ENCODE measurements at regions not wholly inside any gene's neighbourhood (a gene's known extent, or its start where the extent isn't known, plus 50 kb on each side); places are given as distances from the start of the nearest gene placed in this dataset.

DNA sequence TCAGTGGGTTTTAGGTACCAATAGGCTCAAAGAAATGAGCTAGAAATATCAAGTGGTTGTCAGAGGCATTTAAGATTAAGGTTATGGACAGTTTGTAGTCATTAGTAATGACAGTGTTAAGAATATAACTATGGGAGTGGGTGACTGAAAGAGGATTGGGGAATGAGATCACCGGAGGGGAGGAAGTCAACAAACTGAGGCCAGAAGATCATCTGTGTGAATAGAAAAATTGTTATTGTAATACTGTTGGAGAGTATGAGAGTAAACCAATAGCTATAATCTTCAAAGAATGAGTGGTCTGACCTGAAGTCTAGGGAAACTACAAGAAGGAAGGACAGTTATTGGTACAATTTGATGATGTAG lies 197.1 kb downstream of the TANC2 start:
- Histone ChIP-seq H3K9me3 (no peaks in the 10 kb centered on the region), H3K27me3 (no peaks in the 10 kb centered on the region), H3K4me3 (ENCODE audit: low read depth in 1 of 2, low read length in 1 of 2) (no peak overlapping the region), H3K27ac (no peak overlapping the region), H3K36me3 (no peaks in the 10 kb centered on the region), H3K4me1 (ENCODE audit: control insufficient read depth in 1 of 2, insufficient read depth in 1 of 2, low read depth in 1 of 2, low read length in 1 of 2) (no peaks in the 10 kb centered on the region)
- no peak for TF ChIP-seq CTCF (IDR thresholded peaks at IDR 0.05)

GRCh38 chr17:63165400-63165799 lies 199.4 kb downstream of the TANC2 start:
- no peak for TF ChIP-seq CTCF (IDR thresholded peaks at IDR 0.05)
- Histone ChIP-seq H3K4me1 (ENCODE audit: control insufficient read depth in 1 of 2, insufficient read depth in 1 of 2, low read depth in 1 of 2, low read length in 1 of 2) (no peaks in the 10 kb centered on the region), H3K27me3 (no peaks in the 10 kb centered on the region), H3K9me3 (no peaks in the 10 kb centered on the region), H3K27ac (no peak overlapping the region), H3K4me3 (ENCODE audit: low read depth in 1 of 2, low read length in 1 of 2) (no peak overlapping the region), H3K36me3 (no peaks in the 10 kb centered on the region)

DNA sequence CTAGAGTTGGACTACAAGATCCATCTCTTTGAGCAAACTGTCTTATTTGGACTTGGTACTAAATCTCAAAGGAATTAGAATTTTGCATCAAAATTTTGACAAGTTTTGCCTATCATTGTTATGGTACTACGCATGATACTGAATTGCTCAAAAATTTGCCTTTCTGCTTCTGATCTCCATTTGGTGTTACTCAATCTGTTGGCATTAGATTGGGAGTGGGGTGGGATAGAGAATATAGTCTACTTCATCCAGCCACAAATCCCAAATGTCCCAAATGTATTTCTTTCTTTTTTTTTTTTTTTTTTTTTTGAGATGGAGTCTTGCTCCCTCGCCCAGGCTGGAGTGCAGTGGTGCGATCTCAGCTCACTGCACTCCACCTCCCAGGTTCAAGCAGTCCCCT lies 204.8 kb downstream of the TANC2 start:
- Histone ChIP-seq H3K4me3 (ENCODE audit: low read depth in 1 of 2, low read length in 1 of 2) (no peak overlapping the region), H3K27me3 (no peaks in the 10 kb centered on the region), H3K9me3 (no peaks in the 10 kb centered on the region), H3K4me1 (ENCODE audit: control insufficient read depth in 1 of 2, insufficient read depth in 1 of 2, low read depth in 1 of 2, low read length in 1 of 2) (no peaks in the 10 kb centered on the region), H3K27ac (no peak overlapping the region), H3K36me3 (no peaks in the 10 kb centered on the region)
- no peak for TF ChIP-seq CTCF (IDR thresholded peaks at IDR 0.05)

GRCh38 chr17:63171428-63172393 lies 205.7 kb downstream of the TANC2 start:
- Histone ChIP-seq H3K4me1 (ENCODE audit: control insufficient read depth in 1 of 2, insufficient read depth in 1 of 2, low read depth in 1 of 2, low read length in 1 of 2) (no peaks in the 10 kb centered on the region), H3K36me3 (no peaks in the 10 kb centered on the region), H3K4me3 (ENCODE audit: low read depth in 1 of 2, low read length in 1 of 2) (no peak overlapping the region), H3K9me3 (no peaks in the 10 kb centered on the region), H3K27ac (no peak overlapping the region), H3K27me3 (no peaks in the 10 kb centered on the region)
- TF ChIP-seq CTCF (IDR thresholded peaks at IDR 0.05) = no peak

DNA sequence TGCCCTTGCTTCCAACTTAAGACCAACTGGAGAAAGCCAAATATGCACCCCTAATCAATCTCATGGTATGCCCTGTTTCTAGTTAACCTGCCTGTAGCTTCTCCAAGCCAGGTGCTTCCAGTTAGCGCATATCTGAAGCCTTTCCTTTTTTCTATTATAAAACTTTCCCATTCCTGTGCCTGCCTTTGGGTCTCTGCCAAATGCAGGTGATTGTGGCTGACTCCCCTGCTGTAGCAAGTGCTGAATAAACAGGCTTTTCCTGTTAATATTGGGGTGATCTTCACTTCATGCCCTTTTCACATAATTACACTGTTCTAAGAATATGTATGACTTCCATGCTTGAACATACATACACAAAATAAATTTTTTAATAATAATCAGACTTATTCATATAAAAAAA lies 207.4 kb downstream of the TANC2 start:
- TF ChIP-seq CTCF (IDR thresholded peaks at IDR 0.05) = no peak
- H3K9me3 ChIP-seq = no peaks in the 10 kb centered on the region
- no peaks in the 10 kb centered on the region for H3K27me3 ChIP-seq

More for the DNA sequence above, 207.4 kb downstream of the TANC2 start:
- no peak overlapping the region for H3K27ac ChIP-seq
- no peak overlapping the region for H3K4me3 ChIP-seq (ENCODE audit: low read depth in 1 of 2, low read length in 1 of 2)
- H3K4me1 ChIP-seq (ENCODE audit: control insufficient read depth in 1 of 2, insufficient read depth in 1 of 2, low read depth in 1 of 2, low read length in 1 of 2) = no peaks in the 10 kb centered on the region
- no peaks in the 10 kb centered on the region for H3K36me3 ChIP-seq

Data from neutrophil (primary cell).